ENCODE measurements at regions not wholly inside any gene's neighbourhood (a gene's known extent, or its start where the extent isn't known, plus 50 kb on each side); places are given as distances from the start of the nearest gene placed in this dataset.

GRCh38 chr14:101681795-101682194 is 79.7 kb upstream of the PPP2R5C start:
- TF ChIP-seq CTCF (IDR thresholded peaks at IDR 0.05), result no peak
- no peak for TF ChIP-seq POLR2A (IDR thresholded peaks at IDR 0.05)
